MM.1S (cell line): ENCODE measurements at regions not wholly inside any gene's neighbourhood (a gene's known extent, or its start where the extent isn't known, plus 50 kb on each side); places are given as distances from the start of the nearest gene placed in this dataset.
"Not testable (repeated sequence)": the region's sequence is repeated elsewhere in the genome, so short reads cannot be mapped to it uniquely, and the experiment has no call there.

Experiments
- DNase-seq: peaks from one replicate; pipeline ENCODE4 v3.0.0-alpha.2; 2015
- H2AFZ ChIP-seq: fragments of 300-600 bp; sonication (generic); 2 replicates; pipeline ENCODE4 v1.6.0; 2016; ENCODE audit warnings: antibody characterized with exemption, low read length
- H3F3A ChIP-seq: fragments of 300-600 bp; sonication (generic); 2 replicates; pipeline ENCODE4 v1.6.1; 2016; ENCODE audit warnings: mild to moderate bottlenecking, antibody characterized with exemption, low read length, moderate library complexity, mixed read lengths; ENCODE audit not compliant: insufficient read depth
- H3K27ac ChIP-seq: fragments of 300-600 bp; sonication (generic); 2 replicates; pipeline ENCODE4 v1.5.1; 2016; ENCODE audit warnings: mild to moderate bottlenecking, low read length
- H3K27me3 ChIP-seq: fragments of 300-600 bp; sonication (generic); replicated peaks from 2 replicates; pipeline ENCODE4 v1.6.0; 2016; ENCODE audit warnings: low read length; ENCODE audit not compliant: insufficient read depth
- H3K36me3 ChIP-seq: fragments of 300-600 bp; sonication (generic); replicated peaks from 2 replicates; pipeline ENCODE4 v1.6.1; 2016; ENCODE audit warnings: mild to moderate bottlenecking, low read length, mixed read lengths; ENCODE audit not compliant: insufficient read depth
- H3K4me1 ChIP-seq: fragments of 300-600 bp; sonication (generic); 2 replicates; pipeline ENCODE4 v1.6.1; 2016; ENCODE audit warnings: low read length, mixed read lengths
- H3K4me2 ChIP-seq: fragments of 300-600 bp; sonication (generic); 2 replicates; pipeline ENCODE4 v1.6.0; 2016; ENCODE audit warnings: low read depth, low read length
- H3K4me3 ChIP-seq: fragments of 300-600 bp; sonication (generic); 2 replicates; pipeline ENCODE4 v1.5.1; 2016; ENCODE audit warnings: low read length, mixed read lengths
- H3K79me2 ChIP-seq: fragments of 300-600 bp; sonication (generic); 2 replicates; pipeline ENCODE4 v1.6.1; 2016; ENCODE audit warnings: mixed run types, low read length, mixed read lengths
- H3K9ac ChIP-seq: fragments of 300-600 bp; sonication (generic); 2 replicates; pipeline ENCODE4 v1.6.1; 2016; ENCODE audit warnings: low read length, mixed read lengths
- H3K9me2 ChIP-seq: fragments of 300-600 bp; sonication (generic); replicated peaks from 2 replicates; pipeline ENCODE4 v1.6.1; 2016; ENCODE audit warnings: mild to moderate bottlenecking, low read length, mixed read lengths; ENCODE audit not compliant: insufficient read depth
- H3K9me3 ChIP-seq: fragments of 300-600 bp; sonication (generic); replicated peaks from 2 replicates; pipeline ENCODE4 v1.6.1; 2016; ENCODE audit warnings: mild to moderate bottlenecking, low read length, mixed read lengths; ENCODE audit not compliant: insufficient read depth
- H4K20me1 ChIP-seq: fragments of 300-600 bp; sonication (generic); 2 replicates; pipeline ENCODE4 v1.6.1; 2016; ENCODE audit warnings: mild to moderate bottlenecking, low read length, moderate library complexity, mixed read lengths; ENCODE audit not compliant: insufficient read depth
- EZH2 ChIP-seq: fragments of 300-600 bp; sonication (generic); optimal IDR thresholded peaks from 2 replicates; pipeline ENCODE3; 2017; ENCODE audit warnings: low read depth, mild to moderate bottlenecking, antibody characterized with exemption, low read length, mixed read lengths
- EZH2phosphoT487 ChIP-seq: fragments of 300-600 bp; sonication (generic); IDR thresholded peaks from 2 replicates; pipeline ENCODE4 v1.6.1; 2018; ENCODE audit warnings: antibody characterized with exemption, low read length
- TF ChIP-seq, protein P1 (sequence below): fragments of 300-600 bp; sonication (generic); IDR thresholded peaks from 2 replicates; pipeline ENCODE4 v1.5.1; 2016; ENCODE audit warnings: antibody characterized with exemption, low read length, mixed read lengths

GRCh38 chr11:13216019-13216710 lies 61.4 kb upstream of the BMAL1 start:
- no peak for DNase-seq

GRCh38 chr11:13216711-13217075 lies 60.9 kb upstream of the BMAL1 start:
- no peak overlapping the region for H3K4me3 ChIP-seq
- H3K79me2 ChIP-seq: no peaks in the 10 kb centered on the region
- H3F3A ChIP-seq: no peaks in the 10 kb centered on the region
- TF ChIP-seq EZH2 (no peak), EZH2phosphoT487 (no peak)
- TF ChIP-seq, protein P1, sequence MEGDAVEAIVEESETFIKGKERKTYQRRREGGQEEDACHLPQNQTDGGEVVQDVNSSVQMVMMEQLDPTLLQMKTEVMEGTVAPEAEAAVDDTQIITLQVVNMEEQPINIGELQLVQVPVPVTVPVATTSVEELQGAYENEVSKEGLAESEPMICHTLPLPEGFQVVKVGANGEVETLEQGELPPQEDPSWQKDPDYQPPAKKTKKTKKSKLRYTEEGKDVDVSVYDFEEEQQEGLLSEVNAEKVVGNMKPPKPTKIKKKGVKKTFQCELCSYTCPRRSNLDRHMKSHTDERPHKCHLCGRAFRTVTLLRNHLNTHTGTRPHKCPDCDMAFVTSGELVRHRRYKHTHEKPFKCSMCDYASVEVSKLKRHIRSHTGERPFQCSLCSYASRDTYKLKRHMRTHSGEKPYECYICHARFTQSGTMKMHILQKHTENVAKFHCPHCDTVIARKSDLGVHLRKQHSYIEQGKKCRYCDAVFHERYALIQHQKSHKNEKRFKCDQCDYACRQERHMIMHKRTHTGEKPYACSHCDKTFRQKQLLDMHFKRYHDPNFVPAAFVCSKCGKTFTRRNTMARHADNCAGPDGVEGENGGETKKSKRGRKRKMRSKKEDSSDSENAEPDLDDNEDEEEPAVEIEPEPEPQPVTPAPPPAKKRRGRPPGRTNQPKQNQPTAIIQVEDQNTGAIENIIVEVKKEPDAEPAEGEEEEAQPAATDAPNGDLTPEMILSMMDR: no peak
- no peaks in the 10 kb centered on the region for H3K27me3 ChIP-seq
- no peaks in the 10 kb centered on the region for H3K9me3 ChIP-seq
- no peak overlapping the region for H3K4me2 ChIP-seq
- no peak for DNase-seq
- no peaks in the 10 kb centered on the region for H3K9me2 ChIP-seq
- no peaks in the 10 kb centered on the region for H4K20me1 ChIP-seq
- H3K4me1 ChIP-seq: no peaks in the 10 kb centered on the region
- no peak overlapping the region for H3K9ac ChIP-seq
- H2AFZ ChIP-seq: no peak overlapping the region
- no peak overlapping the region for H3K27ac ChIP-seq
- H3K36me3 ChIP-seq: no peaks in the 10 kb centered on the region

More at GRCh38 chr11:13216019-13216710, 61.4 kb upstream of the BMAL1 start:
- H3K79me2 ChIP-seq: no peaks in the 10 kb centered on the region
- H3K4me1 ChIP-seq: no peaks in the 10 kb centered on the region
- no peaks in the 10 kb centered on the region for H3F3A ChIP-seq
- H3K9me2 ChIP-seq: no peaks in the 10 kb centered on the region
- no peaks in the 10 kb centered on the region for H4K20me1 ChIP-seq
- H3K9me3 ChIP-seq: no peaks in the 10 kb centered on the region
- H3K27ac ChIP-seq: no peak overlapping the region
- H2AFZ ChIP-seq: no peak overlapping the region
- H3K27me3 ChIP-seq: no peaks in the 10 kb centered on the region
- H3K9ac ChIP-seq: no peak overlapping the region
- no peak overlapping the region for H3K4me3 ChIP-seq
- no peak for TF ChIP-seq EZH2phosphoT487
- H3K36me3 ChIP-seq: no peaks in the 10 kb centered on the region
- no peak overlapping the region for H3K4me2 ChIP-seq

GRCh38 chr11:13218685-13219084 lies 58.9 kb upstream of the BMAL1 start:
- not testable (repeated sequence) for H3K9me2 ChIP-seq, H3K27me3 ChIP-seq, H3K9me3 ChIP-seq, DNase-seq, H3K27ac ChIP-seq, H3F3A ChIP-seq, H3K36me3 ChIP-seq, H2AFZ ChIP-seq, H3K79me2 ChIP-seq, H3K4me3 ChIP-seq, H4K20me1 ChIP-seq, H3K9ac ChIP-seq, H3K4me2 ChIP-seq, H3K4me1 ChIP-seq

DNA sequence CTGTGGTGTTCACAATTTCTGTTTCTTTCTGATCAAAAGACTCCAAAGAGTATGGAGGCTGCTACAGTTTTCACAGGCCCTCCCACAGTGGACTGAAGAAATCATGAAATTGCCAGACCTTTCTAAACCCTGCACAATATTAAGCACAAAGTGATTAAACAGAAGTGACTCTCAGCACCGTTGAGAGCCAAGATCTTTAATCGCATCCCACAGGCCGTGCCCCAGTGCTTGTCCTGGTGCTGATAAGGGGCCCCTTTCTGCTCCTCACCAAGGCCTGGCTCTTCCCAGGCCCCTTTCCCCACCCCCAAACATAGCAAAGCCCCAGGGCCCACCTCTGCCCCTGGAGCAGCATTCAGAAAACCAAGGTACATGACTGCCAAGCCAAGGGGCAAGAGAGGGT lies 57.4 kb upstream of the BMAL1 start:
- H3K9me2 ChIP-seq: no peaks in the 10 kb centered on the region
- no peak for DNase-seq
- no peaks in the 10 kb centered on the region for H3K36me3 ChIP-seq
- TF ChIP-seq EZH2phosphoT487 (no peak), EZH2 (no peak)
- TF ChIP-seq, protein P1: no peak
- no peaks in the 10 kb centered on the region for H3K4me1 ChIP-seq
- no peak overlapping the region for H2AFZ ChIP-seq
- no peaks in the 10 kb centered on the region for H4K20me1 ChIP-seq
- H3K79me2 ChIP-seq: no peaks in the 10 kb centered on the region
- no peaks in the 10 kb centered on the region for H3K9me3 ChIP-seq
- H3K27ac ChIP-seq: no peak overlapping the region
- no peak overlapping the region for H3K9ac ChIP-seq
- no peaks in the 10 kb centered on the region for H3F3A ChIP-seq
- H3K27me3 ChIP-seq: no peaks in the 10 kb centered on the region
- no peak overlapping the region for H3K4me3 ChIP-seq
- H3K4me2 ChIP-seq: no peak overlapping the region
